Non-pigmented ciliary epithelial cell (primary cell): ENCODE measurements at regions not wholly inside any gene's neighbourhood (a gene's known extent, or its start where the extent isn't known, plus 50 kb on each side); places are given as distances from the start of the nearest gene placed in this dataset.
"Not testable (repeated sequence)": the region's sequence is repeated elsewhere in the genome, so short reads cannot be mapped to it uniquely, and the experiment has no call there.

ENCODE experiments used
- DNase-seq: peaks from one replicate; pipeline ENCODE4 v3.0.0-alpha.2; 2010; ENCODE audit warnings: low read depth

DNA sequence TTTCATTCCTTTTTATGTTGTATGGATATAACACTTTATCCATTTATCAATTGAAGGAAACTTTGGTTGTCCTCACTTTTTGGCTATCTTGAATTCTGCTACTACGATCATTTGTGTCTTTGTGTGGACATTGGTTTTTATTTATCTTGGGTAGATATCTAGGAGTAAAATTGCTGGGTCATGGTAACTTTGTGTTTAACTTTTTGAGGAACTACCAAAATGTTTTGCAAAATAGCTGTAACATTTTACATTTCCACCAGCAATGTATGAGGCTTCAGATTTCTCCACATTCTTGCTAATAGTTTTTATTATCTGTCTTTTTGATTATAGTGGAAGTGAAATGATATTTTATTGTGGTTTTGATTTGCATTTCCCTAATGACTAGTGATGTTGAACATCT lies 55.6 kb downstream of the TLNRD1 start:
- no peak for DNase-seq

DNA sequence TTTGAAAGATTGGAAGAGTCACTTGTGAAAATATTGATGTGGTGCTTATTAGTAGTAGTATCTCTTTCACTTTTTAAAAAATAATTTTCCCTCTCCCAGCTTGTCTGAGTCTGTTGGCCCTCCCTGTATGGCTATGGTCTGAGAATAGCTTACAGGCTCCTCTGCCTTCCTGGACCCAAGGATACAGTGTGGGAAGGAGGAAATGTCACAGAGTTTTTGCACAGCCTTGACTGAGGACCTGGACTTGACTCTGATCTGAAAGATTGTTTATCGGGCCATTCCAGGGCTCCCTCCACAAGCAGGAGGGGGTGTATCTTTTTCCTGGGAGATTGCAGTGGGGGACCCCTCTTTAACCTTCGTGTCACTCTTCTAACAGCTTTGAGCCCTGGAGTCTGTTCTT lies 59.7 kb downstream of the TLNRD1 start:
- DNase-seq, result no peak

DNA sequence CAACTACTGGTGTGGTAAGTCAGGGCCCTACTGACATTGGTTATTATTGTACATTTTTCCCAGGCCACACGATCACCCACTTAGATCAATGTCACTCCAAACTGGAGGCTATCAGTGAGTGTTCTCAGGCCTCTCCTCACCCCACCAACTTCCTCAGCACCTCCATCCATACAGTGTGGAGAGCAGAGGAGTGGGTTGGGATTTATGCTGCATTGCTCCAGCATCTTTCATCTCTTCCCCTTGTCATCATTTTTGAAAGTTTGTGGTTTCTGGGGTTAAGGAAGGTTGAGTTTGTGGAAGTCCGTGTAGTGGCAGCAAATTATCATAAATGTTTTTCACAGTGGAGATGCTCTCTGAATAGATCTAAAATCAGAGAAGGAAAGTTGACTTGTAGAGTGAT lies 60.2 kb downstream of the TLNRD1 start:
- no peak for DNase-seq

- DNase-seq, result no peak
Measured at GRCh38 chr15:81061490-81062253, 60.9 kb downstream of the TLNRD1 start.

- DNase-seq, result no peak
Measured at GRCh38 chr15:81062937-81063336, 62.2 kb downstream of the TLNRD1 start.

GRCh38 chr15:81064253-81064652 lies 63.5 kb downstream of the TLNRD1 start:
- no peak for DNase-seq

GRCh38 chr15:81067567-81067966 lies 66.5 kb upstream of the CFAP161 start:
- DNase-seq, result not testable (repeated sequence)

GRCh38 chr15:81068516-81068915 lies 65.6 kb upstream of the CFAP161 start:
- DNase-seq, result no peak

DNA sequence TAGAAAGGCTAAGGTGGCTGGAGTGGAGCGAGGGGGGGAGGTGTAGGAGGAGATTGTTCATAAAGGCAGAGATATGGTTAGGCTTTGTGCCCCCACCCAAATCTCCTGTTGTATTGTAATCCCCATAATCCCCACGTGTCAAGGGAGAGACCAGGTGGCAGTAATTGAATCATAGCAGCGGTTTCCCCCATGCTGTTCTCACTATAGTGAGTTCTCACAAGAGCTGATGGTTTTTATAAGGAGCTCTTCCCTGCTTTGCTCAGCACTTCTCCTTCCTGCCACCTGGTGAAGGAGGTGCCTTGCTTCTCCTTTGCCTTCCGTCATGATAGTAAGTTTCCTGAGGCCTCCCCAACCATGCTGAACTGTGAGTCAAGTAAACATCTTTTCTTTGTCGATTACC lies 64.7 kb upstream of the CFAP161 start:
- no peak for DNase-seq

DNA sequence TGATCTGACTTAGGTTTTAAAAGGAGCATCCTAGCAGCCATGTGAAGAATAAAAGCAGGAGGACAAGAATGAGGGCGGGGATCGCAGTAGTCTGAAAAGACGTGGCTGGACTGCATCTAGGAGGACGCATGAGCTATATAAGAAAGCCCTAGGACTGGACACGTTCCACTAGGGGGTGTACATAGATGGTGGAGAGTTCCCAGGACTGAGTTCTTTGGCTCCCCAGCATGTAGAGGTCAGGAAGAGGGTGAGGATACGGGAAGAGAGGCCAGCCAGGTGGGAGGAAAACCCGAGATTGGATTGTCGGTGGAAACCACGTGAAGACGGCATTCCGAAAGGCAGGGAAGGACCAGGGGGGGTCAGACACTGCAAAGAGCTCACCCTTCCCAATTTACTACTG lies 64.2 kb upstream of the CFAP161 start:
- no peak for DNase-seq

DNA sequence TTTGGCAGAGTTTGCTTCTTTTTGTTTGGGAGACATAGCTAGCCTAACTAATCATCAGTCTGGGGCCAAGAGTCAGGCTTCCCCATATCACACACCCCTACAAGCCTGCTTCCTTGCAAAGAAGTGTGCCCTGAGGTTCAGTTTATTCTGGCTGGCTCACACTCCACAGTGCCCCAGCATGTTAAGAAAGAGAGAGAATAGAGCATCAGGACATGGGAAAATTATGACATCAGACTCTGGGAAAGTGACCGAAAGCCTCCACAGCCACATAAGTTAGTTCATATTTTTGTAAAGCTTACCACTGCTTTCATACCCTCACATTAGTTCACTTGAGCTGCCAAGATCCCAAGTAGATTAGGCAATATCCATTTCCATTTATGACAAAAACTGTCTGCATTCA lies 63.0 kb upstream of the CFAP161 start:
- peak; percentile 2 for DNase-seq

GRCh38 chr15:81071705-81072104 lies 62.4 kb upstream of the CFAP161 start:
- no peak for DNase-seq

GRCh38 chr15:81072551-81072950 lies 61.5 kb upstream of the CFAP161 start:
- no peak for DNase-seq

DNA sequence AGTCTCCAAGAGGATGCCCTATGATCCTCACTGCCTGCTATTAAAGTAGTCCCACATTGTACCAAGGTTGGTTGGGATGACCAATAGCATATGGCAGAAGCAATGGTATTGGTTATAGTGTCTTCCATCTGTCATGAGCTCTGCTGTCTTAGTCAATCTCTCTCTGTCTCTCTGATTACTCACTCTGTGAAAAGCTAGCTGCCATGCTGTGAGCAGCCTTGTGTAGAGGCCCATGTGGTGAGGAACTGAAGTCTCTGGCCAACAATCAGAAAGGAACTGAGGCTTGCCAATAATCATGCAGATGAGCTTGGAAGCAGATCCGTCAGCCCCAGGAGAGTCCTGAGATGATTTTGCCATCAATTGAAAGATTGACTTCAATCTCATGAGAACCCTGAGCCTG lies 60.3 kb upstream of the CFAP161 start:
- DNase-seq, result no peak

GRCh38 chr15:81074773-81075172 lies 59.3 kb upstream of the CFAP161 start:
- no peak for DNase-seq

DNA sequence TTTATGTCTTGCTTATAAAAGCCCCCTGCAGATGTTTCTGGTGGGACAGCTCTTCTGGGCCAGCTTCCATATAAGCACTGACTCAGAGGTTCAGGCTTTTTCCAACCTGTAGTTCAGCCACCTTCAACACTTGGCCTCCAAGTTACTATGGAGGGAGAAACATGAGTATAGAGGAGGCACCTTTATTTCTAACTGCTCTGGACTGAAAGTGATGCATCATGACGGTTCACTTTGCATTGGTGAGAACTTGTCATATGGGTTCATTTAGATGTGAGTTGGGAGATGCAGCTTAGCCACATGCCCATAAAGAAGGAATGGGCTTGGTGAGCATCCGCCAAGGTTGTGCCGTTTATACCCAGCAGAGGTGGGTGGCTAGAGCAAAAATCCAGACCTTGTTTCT lies 58.8 kb upstream of the CFAP161 start:
- no peak for DNase-seq

DNA sequence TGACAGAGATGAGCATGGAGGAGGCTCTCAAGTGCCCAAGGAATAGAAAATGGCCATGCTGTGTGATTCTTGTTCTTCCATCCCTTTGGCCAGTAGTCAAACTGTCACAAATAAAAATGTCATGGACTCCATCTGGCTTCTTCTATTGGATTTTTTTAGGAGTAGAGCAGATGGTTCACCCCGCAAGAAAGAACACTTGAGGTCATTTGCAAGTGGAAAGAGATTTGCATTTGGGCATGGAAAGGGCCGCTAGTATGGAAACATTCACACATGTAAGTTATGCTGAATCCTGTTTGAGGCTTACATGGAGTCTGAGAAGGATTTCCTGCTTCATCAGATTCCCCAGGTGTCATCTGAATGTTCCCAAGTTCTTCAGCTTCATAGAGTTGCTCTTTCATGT lies 53.1 kb upstream of the CFAP161 start:
- no peak for DNase-seq

DNA sequence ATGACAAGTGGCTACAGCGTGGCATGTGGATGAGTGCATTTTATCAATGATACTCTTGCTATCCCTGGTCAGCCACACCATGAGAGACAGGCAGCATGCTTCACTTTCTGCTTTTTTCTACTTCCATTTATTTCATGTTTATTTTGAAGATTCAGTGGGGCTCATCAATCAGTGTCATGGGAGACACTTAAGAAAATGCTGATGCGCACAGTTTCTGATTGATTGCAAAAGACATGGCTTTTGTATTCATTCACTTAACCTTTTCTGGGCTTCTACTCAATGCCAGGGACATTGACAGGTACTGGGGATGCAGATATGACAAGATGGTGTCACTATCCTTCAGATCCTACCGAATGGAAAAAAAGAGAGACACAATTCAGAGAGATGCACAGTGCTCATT lies 50.9 kb upstream of the CFAP161 start:
- no peak for DNase-seq
